ENCODE measurements at regions not wholly inside any gene's neighbourhood (a gene's known extent, or its start where the extent isn't known, plus 50 kb on each side); places are given as distances from the start of the nearest gene placed in this dataset.

- TF ChIP-seq CTCF (IDR thresholded peaks at IDR 0.05; ENCODE audit: unreplicated experiment) = no peak
- DNase-seq = no peak
- Mint-ChIP-seq H3K4me1 (ENCODE audit: low read depth, unreplicated experiment) (no peaks in the 10 kb centered on the region), H3K27ac (ENCODE audit: unreplicated experiment) (no peak overlapping the region), H3K36me3 (ENCODE audit: insufficient read depth, unreplicated experiment) (no peaks in the 10 kb centered on the region), H3K4me3 (ENCODE audit: low read depth, unreplicated experiment) (no peak overlapping the region), H3K9me3 (ENCODE audit: low read depth, unreplicated experiment) (no peaks in the 10 kb centered on the region), H3K27me3 (ENCODE audit: unreplicated experiment) (peaks cover 19% of the 10 kb centered on the region)
- intact Hi-C loops (cut with micrococcal nuclease; ENCODE audit: unreplicated experiment) = loop anchor here (2.0 kb wide), 1 partner anchor 38 kb away; no protein-coding TSS in a partner anchor
- CTCF ChIA-PET = interaction anchor here (0.6 to 0.7 kb wide), 2 partner anchors 30 to 573 kb away, joined by 3 read pairs; no protein-coding TSS in a partner anchor
- no TSS peak for BruUV-seq (replicated peaks)
These were observed 714.5 kb downstream of the UQCRFS1 start for GRCh38 chr19:28498404-28498976.

DNA sequence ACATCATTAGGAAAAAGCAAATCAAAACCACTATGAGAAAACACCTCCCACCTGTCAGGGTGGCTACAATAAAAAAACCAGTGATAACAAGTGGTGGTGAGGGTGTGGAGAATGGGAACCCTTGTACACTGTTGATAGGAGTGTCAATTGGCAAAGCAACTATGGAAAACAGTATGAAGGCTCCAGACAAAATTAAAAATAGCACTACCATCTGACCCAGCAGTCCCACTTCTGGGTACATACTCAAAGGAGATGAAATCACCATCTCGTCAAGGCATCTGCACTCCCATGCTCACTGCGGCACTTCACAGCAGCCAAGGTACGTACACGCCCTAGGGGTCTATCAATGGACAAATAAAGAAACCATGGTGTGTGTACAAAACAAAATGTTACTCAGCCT, 715.1 kb downstream of the UQCRFS1 start:
- Mint-ChIP-seq H3K27me3 (ENCODE audit: unreplicated experiment) (peaks cover 19% of the 10 kb centered on the region), H3K27ac (ENCODE audit: unreplicated experiment) (no peak overlapping the region), H3K9me3 (ENCODE audit: low read depth, unreplicated experiment) (no peaks in the 10 kb centered on the region), H3K4me1 (ENCODE audit: low read depth, unreplicated experiment) (peaks cover under 1% of the 10 kb centered on the region), H3K36me3 (ENCODE audit: insufficient read depth, unreplicated experiment) (no peaks in the 10 kb centered on the region), H3K4me3 (ENCODE audit: low read depth, unreplicated experiment) (no peak overlapping the region)
- no TSS peak for BruUV-seq (replicated peaks)
- CTCF ChIA-PET = no interaction called here
- DNase-seq = no peak
- intact Hi-C loops (cut with micrococcal nuclease; ENCODE audit: unreplicated experiment) = loop anchor here (2.0 kb wide), 1 partner anchor 39 kb away; no protein-coding TSS in a partner anchor
- no peak for TF ChIP-seq CTCF (IDR thresholded peaks at IDR 0.05; ENCODE audit: unreplicated experiment)

GRCh38 chr19:28497137-28497536, 715.8 kb downstream of the UQCRFS1 start:
- no peak overlapping the region for H3K4me3 Mint-ChIP-seq (ENCODE audit: low read depth, unreplicated experiment)
- no TSS peak for BruUV-seq (replicated peaks)
- CTCF ChIA-PET = no interaction called here
- H3K9me3 Mint-ChIP-seq (ENCODE audit: low read depth, unreplicated experiment) = no peaks in the 10 kb centered on the region
- H3K36me3 Mint-ChIP-seq (ENCODE audit: insufficient read depth, unreplicated experiment) = no peaks in the 10 kb centered on the region
- peaks cover 7% of the 10 kb centered on the region for H3K4me1 Mint-ChIP-seq (ENCODE audit: low read depth, unreplicated experiment)
- TF ChIP-seq CTCF (IDR thresholded peaks at IDR 0.05; ENCODE audit: unreplicated experiment) = no peak
- H3K27ac Mint-ChIP-seq (ENCODE audit: unreplicated experiment) = no peak overlapping the region
- DNase-seq = no peak
- H3K27me3 Mint-ChIP-seq (ENCODE audit: unreplicated experiment) = peaks cover 14% of the 10 kb centered on the region
- intact Hi-C loops (cut with micrococcal nuclease; ENCODE audit: unreplicated experiment) = no loop called here

DNA sequence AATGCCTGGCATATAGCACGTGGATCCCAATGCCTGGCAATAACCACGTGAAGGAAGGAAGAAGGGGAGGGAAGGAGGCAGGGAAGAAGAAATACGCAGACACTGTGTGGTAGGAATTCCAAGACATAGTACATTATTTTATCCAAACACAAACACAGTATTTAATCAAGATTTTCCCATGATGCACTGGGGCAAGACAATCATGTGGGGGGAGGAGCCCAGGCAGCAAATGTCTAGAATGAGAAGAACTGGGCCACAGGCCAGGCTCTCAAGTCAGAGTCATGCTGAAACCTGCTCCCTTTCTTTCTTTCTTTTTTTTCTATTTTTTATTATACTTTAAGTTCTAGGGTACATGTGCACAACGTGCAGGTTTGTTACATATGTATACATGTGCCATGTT, 717.9 kb downstream of the UQCRFS1 start:
- no peak for DNase-seq
- no peak overlapping the region for H3K4me3 Mint-ChIP-seq (ENCODE audit: low read depth, unreplicated experiment)
- intact Hi-C loops (cut with micrococcal nuclease; ENCODE audit: unreplicated experiment) = no loop called here
- H3K36me3 Mint-ChIP-seq (ENCODE audit: insufficient read depth, unreplicated experiment) = no peaks in the 10 kb centered on the region
- no peak for TF ChIP-seq CTCF (IDR thresholded peaks at IDR 0.05; ENCODE audit: unreplicated experiment)
- BruUV-seq (replicated peaks) = no TSS peak
- H3K27me3 Mint-ChIP-seq (ENCODE audit: unreplicated experiment) = no peaks in the 10 kb centered on the region
- H3K9me3 Mint-ChIP-seq (ENCODE audit: low read depth, unreplicated experiment) = no peaks in the 10 kb centered on the region
- H3K4me1 Mint-ChIP-seq (ENCODE audit: low read depth, unreplicated experiment) = peaks cover 7% of the 10 kb centered on the region
- CTCF ChIA-PET = no interaction called here
- H3K27ac Mint-ChIP-seq (ENCODE audit: unreplicated experiment) = no peak overlapping the region

Measured in Calu3 (cell line).